ENCODE measurements at regions not wholly inside any gene's neighbourhood (a gene's known extent, or its start where the extent isn't known, plus 50 kb on each side); places are given as distances from the start of the nearest gene placed in this dataset.
"Not testable (repeated sequence)": the region's sequence is repeated elsewhere in the genome, so short reads cannot be mapped to it uniquely, and the experiment has no call there.

- Histone ChIP-seq H3K36me3 (no peaks in the 10 kb centered on the region), H3K9me3 (no peaks in the 10 kb centered on the region), H3K27me3 (no peaks in the 10 kb centered on the region), H3K4me1 (no peaks in the 10 kb centered on the region), H3K27ac (no peak overlapping the region), H3K4me3 (no peak overlapping the region)
- TF ChIP-seq POLR2A (IDR thresholded peaks at IDR 0.05) (no peak), CTCF (IDR thresholded peaks at IDR 0.05) (no peak)
- intact Hi-C loops (cut with DNase I): no loop called here
- DNase-seq: no peak
- 78 to 89% (median 84%) methylated on average over 1 of the region's 1 CpG for WGBS, 4 donors
- ATAC-seq: no peak
Measured at GRCh38 chrX:56397636-56398035, 165.5 kb downstream of the KLF8 start.

GRCh38 chrX:56402207-56402606 is 161.2 kb upstream of the UBQLN2 start:
- Histone ChIP-seq H3K9me3 (peaks cover 0 to 18% (median 0%) of the 10 kb centered on the region in 12 donors), H3K27me3 (peaks cover 0 to 3% (median 0%) of the 10 kb centered on the region in 9 donors), H3K4me3 (no peak overlapping the region), H3K27ac (no peak overlapping the region), H3K36me3 (no peaks in the 10 kb centered on the region), H3K4me1 (no peaks in the 10 kb centered on the region)
- DNase-seq (no peak), ATAC-seq (no peak)
- intact Hi-C loops (cut with DNase I): no loop called here
- no peak for TF ChIP-seq POLR2A (IDR thresholded peaks at IDR 0.05)
- TF ChIP-seq CTCF (IDR thresholded peaks at IDR 0.05): no peak
- WGBS, 4 donors: 86 to 93% (median 91%) methylated on average over 1 of the region's 1 CpG

DNA sequence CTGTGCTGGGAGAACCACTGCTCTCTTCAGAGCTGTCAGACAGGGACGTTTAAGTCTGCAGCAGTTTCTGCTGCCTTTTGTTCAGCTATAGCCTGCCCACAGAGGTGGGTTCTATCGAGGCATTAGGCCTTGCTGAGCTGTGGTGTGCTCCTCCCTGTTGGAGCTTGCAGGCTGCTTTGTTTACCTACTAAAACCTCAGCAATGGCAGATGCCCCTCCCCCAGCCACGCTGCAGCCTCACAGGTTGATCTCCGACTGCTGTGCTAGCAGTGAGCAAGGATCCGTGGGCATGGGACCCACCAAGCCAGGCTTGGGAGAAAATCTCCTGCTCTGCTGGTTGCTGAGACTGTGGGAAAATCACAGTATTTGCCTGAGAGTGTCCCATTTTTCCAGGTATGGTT is 133.8 kb upstream of the UBQLN2 start:
- no peak overlapping the region for H3K27ac ChIP-seq
- no peak for ATAC-seq
- TF ChIP-seq CTCF (IDR thresholded peaks at IDR 0.05) (no peak), POLR2A (IDR thresholded peaks at IDR 0.05) (no peak)
- no peaks in the 10 kb centered on the region for H3K27me3 ChIP-seq
- peaks cover 0 to 29% (median 0%) of the 10 kb centered on the region in 12 donors for H3K9me3 ChIP-seq
- no peaks in the 10 kb centered on the region for H3K36me3 ChIP-seq
- DNase-seq: no peak
- no peak overlapping the region for H3K4me3 ChIP-seq
- WGBS, 4 donors: 24 to 56% (median 38%) methylated on average over 3 to 5 of the region's 5 CpGs
- H3K4me1 ChIP-seq: no peaks in the 10 kb centered on the region
- intact Hi-C loops (cut with DNase I): no loop called here

GRCh38 chrX:56451981-56452380 is 111.4 kb upstream of the UBQLN2 start:
- H3K36me3 ChIP-seq; ATAC-seq; H3K4me3 ChIP-seq; H3K4me1 ChIP-seq; intact Hi-C loops (cut with DNase I); H3K27me3 ChIP-seq; DNase-seq; H3K27ac ChIP-seq: not testable (repeated sequence)
- H3K9me3 ChIP-seq: peaks cover 0 to 27% (median 0%) of the 10 kb centered on the region in 12 donors
- 78 to 83% (median 82%) methylated on average over 12 of the region's 12 CpGs for WGBS, 4 donors

- Histone ChIP-seq H3K27me3 (peaks cover 0 to 4% (median 0%) of the 10 kb centered on the region in 9 donors), H3K9me3 (peaks cover 0 to 16% (median 0%) of the 10 kb centered on the region in 12 donors), H3K36me3 (no peaks in the 10 kb centered on the region), H3K27ac (no peak overlapping the region), H3K4me1 (no peaks in the 10 kb centered on the region), H3K4me3 (no peak overlapping the region)
- no peak for TF ChIP-seq POLR2A (IDR thresholded peaks at IDR 0.05)
- TF ChIP-seq CTCF (IDR thresholded peaks at IDR 0.05): peak in 2 of 12 donors; percentile 16 to 33
- intact Hi-C loops (cut with DNase I): loop anchor here in 2 of 10 donors (5.0 to 10.0 kb wide), 2 partner anchors 262 to 265 kb away; partner anchors contain the start of gene NBDY (in 2 of the 2)
- ATAC-seq (no peak), DNase-seq (no peak)
Measured at GRCh38 chrX:56462389-56462788, 101.0 kb upstream of the UBQLN2 start.

Data from heart left ventricle (tissue), 16 donors.